Heart right ventricle (tissue), 16 donors: ENCODE measurements at regions not wholly inside any gene's neighbourhood (a gene's known extent, or its start where the extent isn't known, plus 50 kb on each side); places are given as distances from the start of the nearest gene placed in this dataset.

Source experiments
- ATAC-seq, 8 donors: fragments of 200-7000 bp; cut with Tn5 transposase; one replicate each; pipeline ENCODE4 v1.9.1; 2020; ENCODE audit warnings: mild to moderate bottlenecking in 8 of 8, moderate library complexity in 8 of 8, moderate number of reproducible peaks in 1 of 8
- DNase-seq, 2 donors: peaks; one replicate each; pipeline ENCODE4 v3.0.0-alpha.2; 2020
- H3K27ac ChIP-seq, 10 donors: fragments of 200-600 bp; sonication (generic) in 2 of 10; one replicate each; pipeline versions ENCODE4 v1.5.0 to v1.8.0; 2020 to 2022; ENCODE audit warnings: mild to moderate bottlenecking in 3 of 10
- H3K27me3 ChIP-seq, 7 donors: fragments of 200-600 bp; one replicate each; pipeline ENCODE4 v1.8.0; 2021 to 2022; ENCODE audit warnings: mild to moderate bottlenecking in 2 of 7
- H3K36me3 ChIP-seq, 9 donors: fragments of 200-600 bp; sonication (generic) in 1 of 9; one replicate each; pipeline versions ENCODE4 v1.5.0 to v1.8.0; 2020 to 2022; ENCODE audit warnings: mild to moderate bottlenecking in 2 of 9
- H3K4me1 ChIP-seq, 9 donors: fragments of 200-600 bp; sonication (generic) in 1 of 9; one replicate each; pipeline versions ENCODE4 v1.5.0 to v1.8.0; 2020 to 2022; ENCODE audit warnings: mild to moderate bottlenecking in 4 of 9
- H3K4me3 ChIP-seq, 10 donors: fragments of 200-600 bp; sonication (generic) in 2 of 10; one replicate each; pipeline versions ENCODE4 v1.5.0 to v1.8.0; 2020 to 2022; ENCODE audit warnings: mild to moderate bottlenecking in 7 of 10, moderate library complexity in 2 of 10
- H3K9me3 ChIP-seq, 11 donors: fragments of 200-600 bp in 10 of 11; sonication (generic) in 2 of 11; one replicate each; pipeline versions ENCODE4 v1.5.0 to v1.8.0; 2013 to 2022; ENCODE audit warnings: mild to moderate bottlenecking in 2 of 11, control low read depth in 1 of 11, moderate library complexity in 1 of 11
- CTCF ChIP-seq, 9 donors: fragments of 200-600 bp; sonication (generic) in 2 of 9; IDR thresholded peaks; one replicate each; pipeline versions ENCODE4 v1.5.0 to v1.8.0; 2021 to 2022; ENCODE audit warnings: antibody characterized with exemption in 9 of 9, mild to moderate bottlenecking in 5 of 9, moderate library complexity in 1 of 9
- WGBS, 2 donors: extraction: QIAGEN DNeasy Blood & Tissue Kit; methylation state at CpG; one replicate each; pipeline ENCODE4 v1.1.7; 2013; ENCODE audit warnings: inconsistent platforms in 1 of 2; 5-methylcytosine and 5-hydroxymethylcytosine counted together
- intact Hi-C, 10 donors: fragments of 100-400 bp; cut with DNase I; formaldehyde crosslinking; loops; one replicate each; pipeline versions ENCODE4 v1.11.1 to v1.14.2; 2022
- donor health status: Arrhythmogenic right ventricular cardiomyopathy.
- donor health status: ischemic (EF 13 %, LVEDD 7.1; RV severe dilation, severe dysfunction).
- donor health status: healthy with polysubstance abuse.
- donor health status: DM: no; HTN: yes; CAD: no.
- donor health status: DM: no; HTN: no; CAD: no.
- donor health status: ischemic (EF 25% LVEDD 6.9; RV normal size, moderate dysfunction).
- donor health status: ischemic (EF 25% LVEDD 5.7; RV mildly dilated, moderate dysfunction).
- donor health status: healthy.
- donor health status: DM: yes; HTN: yes; CAD: no.
- donor health status: Ischemic cardiomyopathy.
- donor health status: ischemic (EF 35%, LVEDD 5.7; RV mildly dilated, moderate dysfunction).
- donor health status: nonischemic (EF 11% LVEDD 7.7; RV severe dilation, severe dysfunction).
- donor health status: DM: yes; HTN: yes; CAD: no.
- donor health status: PGD.
- donor health status: ischemic (EF 29% LVEDD 5.4; RV normal size, mild dysfunction).
- donor health status: nonischemic (EF 23%, LVEDD 6.1; RV moderate dilation, normal function).

- intact Hi-C loops, result no loop called here
- DNase-seq, result no peak
- WGBS, 2 donors, result 81 to 88% methylated on average over 2 of the region's 2 CpGs
- no peak for TF ChIP-seq CTCF (IDR thresholded peaks at IDR 0.05)
- no peaks in the 10 kb centered on the region for H3K36me3 ChIP-seq
- no peaks in the 10 kb centered on the region for H3K4me1 ChIP-seq
- no peaks in the 10 kb centered on the region for H3K9me3 ChIP-seq
- no peaks in the 10 kb centered on the region for H3K27me3 ChIP-seq
- no peak overlapping the region for H3K4me3 ChIP-seq
- no peak for ATAC-seq
- no peak overlapping the region for H3K27ac ChIP-seq
Measured at GRCh38 chr13:72314210-72314609, 413.2 kb downstream of the MZT1 start.

- ATAC-seq (no peak), DNase-seq (no peak)
- 95% methylated on average over 7 of the region's 7 CpGs for WGBS, 2 donors
- no peak for TF ChIP-seq CTCF (IDR thresholded peaks at IDR 0.05)
- Histone ChIP-seq H3K4me3 (no peak overlapping the region), H3K4me1 (no peaks in the 10 kb centered on the region), H3K9me3 (no peaks in the 10 kb centered on the region), H3K27me3 (no peaks in the 10 kb centered on the region), H3K36me3 (no peaks in the 10 kb centered on the region), H3K27ac (no peak overlapping the region)
- intact Hi-C loops, result no loop called here
Measured at GRCh38 chr13:72313546-72313945, 413.9 kb downstream of the MZT1 start.

- Histone ChIP-seq H3K27me3 (no peaks in the 10 kb centered on the region), H3K27ac (no peak overlapping the region), H3K36me3 (no peaks in the 10 kb centered on the region), H3K9me3 (no peaks in the 10 kb centered on the region), H3K4me3 (no peak overlapping the region), H3K4me1 (no peaks in the 10 kb centered on the region)
- no peak for ATAC-seq
- intact Hi-C loops, result no loop called here
- TF ChIP-seq CTCF (IDR thresholded peaks at IDR 0.05), result no peak
- no peak for DNase-seq
- WGBS, 2 donors, result 65 to 74% methylated on average over 7 of the region's 7 CpGs
Measured at GRCh38 chr13:72303941-72304746, 423.3 kb downstream of the MZT1 start.

- TF ChIP-seq CTCF (IDR thresholded peaks at IDR 0.05), result no peak
- WGBS, 2 donors, result 70 to 79% methylated on average over 3 of the region's 3 CpGs
- intact Hi-C loops, result no loop called here
- DNase-seq (no peak), ATAC-seq (no peak)
- Histone ChIP-seq H3K9me3 (peaks cover 0 to 5% (median 0%) of the 10 kb centered on the region in 11 donors), H3K4me3 (no peak overlapping the region), H3K4me1 (peaks cover 0 to 8% (median 0%) of the 10 kb centered on the region in 9 donors), H3K27ac (no peak overlapping the region), H3K36me3 (no peaks in the 10 kb centered on the region), H3K27me3 (no peaks in the 10 kb centered on the region)
Measured at GRCh38 chr13:72296246-72296645, 429.2 kb upstream of the DACH1 start.
